ENCODE measurements at regions not wholly inside any gene's neighbourhood (a gene's known extent, or its start where the extent isn't known, plus 50 kb on each side); places are given as distances from the start of the nearest gene placed in this dataset.

DNA sequence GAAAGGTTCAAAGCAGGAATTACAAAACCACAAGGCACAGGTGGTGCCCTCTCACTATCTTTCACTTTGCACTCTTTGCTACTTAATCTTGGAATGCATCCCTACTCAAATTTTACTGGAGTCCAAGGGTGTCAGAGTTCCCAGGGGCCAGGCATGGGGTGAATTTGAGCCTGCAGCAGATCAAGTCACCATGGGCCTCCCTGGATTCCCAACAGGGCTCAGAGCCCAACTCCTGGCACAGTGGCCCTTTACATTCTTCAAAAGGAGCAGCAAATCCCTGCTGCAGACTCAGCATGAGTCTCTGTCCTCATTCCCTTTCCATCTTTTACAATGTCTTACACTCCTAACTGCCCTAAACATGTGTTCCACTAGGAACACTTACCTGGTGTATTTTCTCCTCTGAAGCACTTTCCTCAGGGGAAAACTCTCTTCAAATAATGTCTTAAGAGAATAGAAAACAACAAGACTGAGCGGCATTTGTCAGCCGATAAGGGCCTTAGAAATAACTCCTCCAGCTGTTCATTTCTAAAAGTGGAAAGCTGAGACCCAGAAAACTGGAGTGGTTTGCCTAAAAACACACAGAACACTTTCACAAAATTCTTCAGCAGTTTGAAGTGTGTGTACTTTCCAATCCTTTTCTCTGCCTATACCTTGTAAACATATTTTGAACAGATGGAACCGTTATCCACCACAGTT, 596.0 kb downstream of the INSC start:
- DNase-seq, result no peak

DNA sequence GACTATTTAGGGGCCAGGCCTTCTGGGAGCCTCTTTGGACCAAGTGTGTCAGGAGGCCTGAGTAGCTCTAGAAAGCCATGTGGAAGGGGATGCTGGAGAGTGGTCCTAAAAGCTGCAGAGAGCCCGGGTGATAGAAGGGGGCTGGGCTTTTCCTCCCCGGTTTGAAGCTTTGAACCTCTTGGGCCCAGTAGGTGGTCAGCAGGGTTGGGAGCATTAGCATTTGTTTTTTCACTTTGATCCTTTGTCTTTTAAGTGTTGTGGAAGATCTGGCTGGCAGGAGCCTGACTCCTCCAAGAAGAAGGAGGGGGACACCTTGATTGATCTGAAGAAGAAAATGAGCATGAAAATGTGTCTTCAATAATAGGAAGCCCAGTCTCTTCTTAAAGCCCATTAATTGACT, 596.6 kb downstream of the INSC start:
- no peak for DNase-seq

DNA sequence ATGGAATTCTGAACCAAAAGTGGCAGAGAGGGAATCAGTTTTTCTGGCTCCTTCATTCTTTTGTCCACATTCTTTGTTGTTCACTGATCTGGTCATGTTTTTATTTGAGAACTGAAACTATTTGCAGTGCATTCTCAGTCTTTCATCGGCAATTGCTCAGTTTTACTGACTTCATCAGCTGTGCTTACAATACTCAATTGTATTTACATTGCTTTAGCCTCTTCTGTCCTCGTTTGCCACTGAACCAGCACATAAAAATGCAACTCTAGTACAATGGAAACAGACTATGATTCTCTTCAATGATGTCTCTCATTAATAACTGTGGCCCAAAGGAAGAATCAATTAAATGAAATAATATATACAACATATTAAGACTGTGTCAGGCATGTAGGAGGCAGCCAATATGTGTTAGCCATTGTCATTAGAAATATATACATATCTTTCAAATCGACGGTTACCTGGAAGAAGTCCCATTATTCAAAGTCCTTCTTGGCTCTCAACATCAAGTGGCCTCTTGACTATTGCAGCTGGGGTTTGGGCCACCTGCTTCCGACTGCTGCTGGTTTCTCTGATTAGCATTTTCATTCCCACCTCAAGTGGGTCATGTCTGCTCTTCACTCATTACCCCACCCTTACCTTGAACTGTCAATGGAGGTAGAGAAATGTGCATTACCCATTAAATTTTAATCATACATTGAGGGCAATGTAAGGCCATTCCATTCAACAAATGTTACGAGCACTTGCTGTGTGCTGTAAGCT, 600.1 kb downstream of the INSC start:
- no peak for DNase-seq

DNA sequence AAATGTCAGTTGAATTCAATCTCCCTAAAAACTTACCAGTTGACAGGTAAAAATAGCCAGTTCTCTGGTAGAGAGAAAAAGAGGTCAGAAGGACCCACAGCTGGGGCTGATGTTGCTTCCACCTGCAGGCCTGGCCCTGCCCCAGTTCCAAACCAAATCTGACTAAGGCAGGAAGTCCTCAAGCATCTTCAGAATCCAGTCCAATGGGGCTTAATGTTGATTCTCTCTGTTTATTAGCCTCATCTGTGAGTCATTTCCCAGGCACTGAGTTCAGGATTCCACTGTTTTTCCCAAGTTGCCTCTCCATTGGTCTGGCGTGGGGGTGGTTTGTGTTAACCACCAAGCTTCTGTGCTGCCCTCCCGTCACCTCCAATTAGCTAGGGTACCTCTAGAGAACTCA, 601.8 kb downstream of the INSC start:
- DNase-seq, result no peak

DNA sequence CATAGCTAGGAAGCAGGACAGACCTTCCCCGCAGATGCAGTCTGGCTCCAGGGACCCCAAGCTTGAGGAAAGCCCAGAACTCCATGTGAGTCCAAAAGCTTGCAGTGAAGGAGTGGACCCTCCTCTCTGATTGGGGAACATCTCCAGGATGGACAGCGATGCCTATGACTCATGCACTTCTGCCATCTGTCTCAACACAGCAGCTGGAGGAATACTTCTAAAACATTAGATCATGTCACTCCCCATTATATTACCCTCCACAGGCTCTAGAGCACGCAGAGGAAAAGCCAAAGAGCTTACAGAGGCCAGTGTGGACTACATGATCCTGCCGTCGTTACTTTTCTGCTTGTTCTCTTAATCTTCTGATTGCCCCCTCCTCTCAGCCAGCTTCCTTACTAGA, 605.7 kb downstream of the INSC start:
- DNase-seq, result no peak

DNA sequence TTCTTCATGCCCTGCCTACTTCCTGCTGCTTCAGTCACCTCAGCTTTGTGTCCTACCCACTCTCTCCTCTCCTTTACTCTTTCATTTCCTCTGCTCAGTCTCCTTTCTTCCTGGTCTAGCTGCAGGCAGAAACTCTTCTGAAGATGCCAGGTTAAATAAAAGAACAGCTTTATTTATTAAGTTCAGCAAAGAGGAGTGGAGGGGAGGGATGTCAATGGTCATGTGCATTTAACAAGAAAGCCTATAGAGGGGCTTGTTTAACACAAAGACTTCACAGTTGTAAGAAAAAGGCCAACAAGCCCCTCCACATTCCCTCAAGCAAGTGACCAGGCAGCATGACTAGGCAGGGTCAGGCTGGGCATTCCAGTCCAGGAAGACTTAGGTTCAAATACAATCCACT, 609.2 kb downstream of the INSC start:
- no peak for DNase-seq

DNA sequence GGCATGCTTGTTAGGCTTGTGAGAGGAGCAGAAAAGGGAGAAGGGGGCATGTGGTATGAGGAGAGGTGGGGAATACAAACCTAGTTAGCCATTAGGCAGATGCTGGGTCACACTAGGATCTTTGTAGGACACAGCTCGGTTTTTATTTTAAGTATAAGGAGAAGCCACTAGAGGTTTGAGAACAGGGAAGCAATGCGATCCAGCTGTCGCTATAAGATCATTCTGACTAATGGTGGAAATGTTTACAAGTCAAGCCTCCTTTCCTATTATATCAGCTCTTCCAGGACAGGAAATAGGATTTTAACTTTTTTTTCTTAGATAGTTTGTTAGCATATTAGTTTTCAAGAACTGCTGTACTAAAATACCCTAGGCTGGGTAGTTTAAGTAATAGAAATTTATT, 609.9 kb downstream of the INSC start:
- no peak for DNase-seq

DNA sequence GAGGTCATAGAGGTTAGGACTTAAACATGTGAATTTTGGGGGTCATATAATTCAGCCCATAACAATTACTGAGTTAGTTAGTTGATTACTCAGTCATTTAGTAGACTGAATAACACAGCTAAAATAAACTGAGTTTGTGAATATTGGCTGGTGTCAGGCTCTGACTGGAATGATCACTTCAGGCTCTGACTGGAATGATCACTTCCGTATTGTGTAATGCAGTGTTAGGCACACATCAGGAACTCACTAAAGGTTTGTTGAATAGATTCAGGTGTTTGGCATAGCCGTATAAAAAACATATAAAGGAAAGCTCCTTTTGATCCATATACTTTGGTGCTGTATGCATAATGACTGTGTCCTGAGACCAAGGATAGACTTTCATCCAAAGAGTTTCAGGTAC, 610.5 kb downstream of the INSC start:
- DNase-seq, result no peak

DNA sequence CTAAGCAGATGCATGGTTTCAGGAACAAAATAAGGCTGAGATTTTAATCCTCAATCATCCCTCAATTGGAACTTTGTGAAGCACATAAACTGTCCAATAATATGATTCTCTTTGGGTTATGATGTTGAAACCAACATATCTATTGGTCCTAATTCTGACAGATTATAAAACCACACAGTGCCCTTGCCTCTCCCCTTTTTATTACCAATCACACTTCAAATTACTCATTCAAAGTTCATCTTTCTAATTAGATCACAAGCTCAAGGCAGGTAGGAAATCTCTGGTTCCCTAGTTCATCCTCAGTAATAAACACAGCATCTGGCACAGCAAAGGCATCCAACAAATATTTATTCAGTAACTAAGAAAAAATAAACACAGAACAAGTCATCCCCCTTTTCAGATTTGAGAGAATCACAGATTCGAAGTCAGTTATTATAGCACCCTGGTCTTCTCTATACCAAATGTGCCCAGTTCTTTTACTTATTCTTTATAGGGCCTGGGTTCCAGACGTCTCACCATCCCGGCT, 611.6 kb downstream of the INSC start:
- no peak for DNase-seq

DNA sequence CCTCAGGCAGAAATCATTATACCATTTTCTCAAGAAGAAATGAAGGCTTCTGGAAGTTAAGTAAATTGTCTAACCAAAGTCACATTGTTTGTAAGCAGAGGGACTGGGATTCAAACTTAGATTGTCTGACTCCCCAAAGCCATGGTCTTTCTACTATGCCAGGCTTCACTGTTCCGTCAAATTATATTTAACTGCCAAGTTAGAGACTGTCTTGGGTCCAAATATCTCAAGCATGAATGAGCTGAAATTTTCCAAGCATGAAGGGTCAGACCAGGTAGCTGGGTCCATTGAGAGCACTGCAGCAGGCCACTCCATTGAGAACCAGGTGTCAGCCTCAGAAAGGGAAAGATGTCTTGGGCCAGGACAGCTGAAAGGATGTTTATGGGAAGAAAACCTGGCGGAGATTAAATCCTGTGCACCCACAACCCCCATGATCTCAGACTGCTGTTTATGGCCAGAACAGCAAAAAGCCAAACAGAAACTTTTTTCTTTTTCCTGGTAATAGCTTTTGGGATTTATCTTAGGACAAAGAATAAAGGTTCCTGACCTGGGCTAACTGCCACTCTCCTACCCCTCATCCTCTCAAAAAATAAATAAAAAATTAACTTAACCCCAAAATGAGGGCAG, 612.3 kb downstream of the INSC start:
- no peak for DNase-seq

DNA sequence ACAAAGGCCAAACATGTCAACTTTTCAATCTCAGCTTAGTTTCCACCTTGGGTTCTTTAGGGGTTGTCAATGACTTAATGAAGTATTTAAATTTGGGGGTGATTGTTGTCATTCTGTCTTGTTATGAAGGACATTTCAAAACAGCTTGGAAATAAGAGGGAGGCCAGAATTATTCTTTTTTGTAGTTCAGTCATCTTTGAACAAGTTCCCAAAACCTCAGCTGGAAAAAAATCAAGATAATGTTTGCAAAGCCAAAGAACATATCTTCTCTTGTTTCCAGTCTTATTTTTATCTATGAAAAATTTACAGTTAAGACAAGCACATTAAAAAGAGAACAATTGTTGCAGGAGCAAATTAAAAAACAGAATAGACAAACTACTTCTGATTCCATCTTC, 612.8 kb downstream of the INSC start:
- DNase-seq, result no peak

DNA sequence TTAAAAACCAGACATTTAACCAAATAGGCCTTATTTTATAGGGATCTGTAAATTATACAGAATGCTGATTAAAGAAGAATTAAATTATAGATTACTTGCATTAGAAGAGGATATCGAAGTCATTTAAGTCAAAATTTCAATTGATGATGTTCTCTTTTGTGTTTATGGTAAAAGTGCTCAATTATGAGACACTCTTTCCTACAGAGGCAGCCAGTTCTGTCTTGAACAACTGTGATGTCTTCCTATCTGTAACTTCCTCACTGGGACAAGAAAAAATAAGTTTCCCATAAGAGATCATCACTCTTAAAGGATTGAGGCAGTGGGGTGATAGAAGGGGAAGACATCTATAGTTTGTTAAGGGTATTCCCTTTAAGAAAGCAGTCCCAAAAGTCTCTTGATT, 613.5 kb downstream of the INSC start:
- DNase-seq, result no peak

DNA sequence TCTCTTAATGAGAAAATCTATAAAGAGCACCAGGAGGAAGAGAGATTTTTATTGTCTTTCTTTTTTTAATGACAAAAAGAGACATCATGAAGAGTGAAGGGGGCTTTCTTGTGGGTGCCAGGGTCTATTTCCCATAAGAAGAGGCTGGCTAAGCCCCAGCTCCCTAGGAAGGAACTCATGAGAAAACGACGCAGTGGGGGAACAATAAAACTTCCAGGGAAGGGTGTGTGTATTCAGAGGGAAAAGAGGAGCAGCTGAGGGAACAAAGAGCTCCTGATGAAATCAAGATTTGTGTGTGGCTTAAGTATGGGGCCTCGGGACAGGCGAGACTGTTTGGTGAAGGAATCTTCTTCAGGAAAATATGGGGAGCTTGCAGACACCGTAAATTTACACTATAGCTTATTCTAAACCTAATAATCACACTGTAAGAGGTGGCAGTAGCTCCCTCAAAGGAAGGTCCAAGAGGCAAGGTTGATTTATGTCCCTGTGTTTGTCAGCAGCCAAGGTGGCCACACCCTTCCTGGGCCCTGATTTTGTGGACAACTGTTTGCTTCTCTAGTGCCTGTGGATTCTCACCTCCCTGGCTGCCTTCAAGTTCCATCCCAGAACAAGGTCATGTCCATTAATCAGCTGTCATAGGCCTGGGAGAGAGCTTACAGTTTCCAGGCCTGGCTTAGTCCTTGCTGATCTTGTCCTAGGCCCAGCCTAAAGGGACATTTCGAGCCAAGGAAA, 615.7 kb downstream of the INSC start:
- DNase-seq, result no peak

DNA sequence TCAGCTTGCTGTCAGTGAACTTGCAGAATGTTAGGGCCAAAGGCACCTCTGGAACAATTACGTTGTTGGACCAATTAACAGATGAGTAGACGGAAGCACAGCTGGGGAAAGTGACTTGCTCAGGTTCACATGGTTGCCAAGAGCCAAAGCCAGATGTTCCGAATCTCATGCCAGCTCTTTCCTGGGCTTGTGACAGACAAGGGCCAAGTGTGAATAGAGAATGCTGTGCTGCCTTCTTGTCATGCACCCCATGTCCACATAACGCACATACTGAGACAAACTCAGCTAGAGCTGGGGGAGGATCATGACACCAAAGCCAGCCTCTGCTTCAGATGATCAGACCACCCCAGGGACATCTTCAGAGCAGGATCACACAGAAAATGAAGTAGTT, 616.3 kb downstream of the INSC start:
- no peak for DNase-seq

DNA sequence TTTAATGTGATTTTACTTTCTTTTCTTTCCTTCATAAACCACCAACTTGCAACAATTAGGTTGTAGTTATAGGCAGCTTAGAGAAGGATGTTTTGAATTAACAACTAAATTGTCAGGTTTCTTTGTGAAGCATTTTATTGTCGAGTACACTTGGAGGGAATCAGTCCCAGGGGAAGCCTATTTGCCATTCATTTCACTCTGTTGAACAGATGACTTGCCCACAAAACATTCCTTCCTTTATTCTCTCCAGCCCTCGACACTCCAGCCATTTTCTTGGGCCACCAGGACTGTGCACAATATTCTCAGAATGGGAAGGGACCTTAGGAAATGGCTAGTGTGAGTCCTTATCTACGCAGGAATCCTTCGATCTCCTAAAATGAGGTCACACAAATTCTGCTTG, 620.6 kb downstream of the SOX6 start:
- DNase-seq, result no peak

DNA sequence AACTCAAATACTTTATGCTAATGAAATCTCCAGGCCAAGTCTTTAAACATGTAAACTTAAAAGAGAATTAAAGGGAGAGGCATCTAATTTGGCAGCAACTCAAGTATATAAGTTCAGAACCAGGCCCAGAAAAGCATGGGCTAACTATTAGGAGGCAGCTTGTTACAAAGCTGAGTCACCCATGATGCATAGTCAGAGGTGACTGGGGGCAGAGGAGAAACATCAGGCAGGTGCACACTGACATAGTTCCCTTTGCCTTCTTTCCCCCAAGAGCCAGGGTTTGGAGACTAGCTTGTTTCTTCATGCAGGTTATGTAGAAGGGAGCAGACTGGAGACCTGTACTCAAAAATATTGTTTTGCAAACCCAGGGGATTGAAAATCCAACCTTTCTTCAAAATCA, 619.0 kb downstream of the SOX6 start:
- no peak for DNase-seq

DNA sequence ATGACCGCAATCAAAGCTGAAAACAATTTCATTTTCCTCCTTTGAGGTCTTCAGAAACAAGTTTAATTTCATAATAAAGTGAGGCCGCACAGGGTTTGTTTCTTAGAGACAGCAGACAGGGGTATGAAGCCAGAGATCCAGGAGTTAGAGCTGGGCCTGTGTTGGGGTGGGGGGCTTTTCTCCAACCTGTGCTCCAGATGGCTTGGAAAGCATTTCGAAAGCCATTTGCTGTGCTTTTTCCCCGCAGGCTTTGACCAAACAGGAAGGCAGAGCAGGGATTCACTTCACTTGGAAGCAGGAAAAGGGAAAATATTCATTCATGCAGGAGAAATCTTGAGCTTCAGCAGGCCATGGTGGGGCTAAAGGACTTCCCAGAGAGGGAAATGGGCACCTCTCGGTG, 617.4 kb downstream of the SOX6 start:
- DNase-seq, result no peak

DNA sequence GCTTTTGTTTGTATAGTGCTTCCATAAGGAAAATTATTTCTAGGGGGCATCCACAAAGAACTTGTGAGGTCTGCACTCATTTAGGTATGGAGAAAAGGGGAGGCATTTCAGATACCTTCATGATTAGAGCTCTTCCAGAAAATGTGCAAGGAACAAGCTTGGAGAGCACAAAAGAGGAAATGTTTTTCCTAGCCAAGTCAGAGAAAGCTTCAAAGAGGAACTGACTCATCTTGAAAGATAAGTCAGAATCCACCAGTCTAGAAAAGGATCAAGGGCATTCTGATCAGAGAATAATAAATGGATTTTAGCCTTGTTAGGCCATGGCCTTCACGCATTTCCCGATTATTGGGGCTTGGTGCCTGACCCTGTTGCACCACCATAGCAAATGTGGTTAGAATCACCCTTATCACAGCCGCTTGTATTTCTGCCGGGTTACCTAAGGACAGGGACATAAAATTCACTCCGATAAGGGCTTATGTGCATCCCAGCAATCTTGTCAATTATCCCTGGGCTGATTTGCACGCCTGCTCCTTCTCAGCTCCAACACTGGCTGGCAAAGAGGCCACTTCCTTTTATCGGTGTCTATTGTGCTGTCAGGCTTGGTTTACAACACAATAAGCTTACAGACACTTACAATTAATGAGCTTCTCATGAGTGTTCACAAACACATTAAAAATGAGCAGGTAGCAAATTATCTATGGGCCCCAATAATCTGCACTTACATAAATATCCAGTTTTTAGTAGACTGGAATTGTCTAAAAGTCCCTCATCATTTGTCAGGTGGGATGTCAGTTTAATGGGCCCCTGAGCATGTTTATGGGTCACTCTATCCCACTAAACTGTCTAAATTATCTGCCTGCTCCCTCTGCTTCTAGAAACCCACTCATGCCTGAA, 613.5 kb downstream of the SOX6 start:
- DNase-seq, result no peak

DNA sequence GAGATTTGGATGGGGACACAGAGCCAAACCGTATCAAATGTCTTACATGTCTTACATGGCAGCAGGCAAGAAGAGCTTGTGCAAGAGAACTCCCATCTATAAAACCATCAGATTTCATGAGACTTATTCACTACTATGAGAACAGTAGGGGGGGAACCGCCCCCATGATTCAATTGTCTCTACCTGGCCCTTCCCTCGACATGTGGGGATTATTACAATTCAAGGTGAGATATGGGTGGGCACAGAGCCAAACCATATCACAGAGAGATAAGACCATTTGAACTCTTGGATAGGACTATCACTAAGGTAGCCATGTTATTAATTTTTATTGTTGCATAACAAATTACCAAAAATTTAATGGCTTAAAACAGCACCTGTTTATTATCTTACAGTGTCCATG, 611.7 kb downstream of the SOX6 start:
- no peak for DNase-seq

DNA sequence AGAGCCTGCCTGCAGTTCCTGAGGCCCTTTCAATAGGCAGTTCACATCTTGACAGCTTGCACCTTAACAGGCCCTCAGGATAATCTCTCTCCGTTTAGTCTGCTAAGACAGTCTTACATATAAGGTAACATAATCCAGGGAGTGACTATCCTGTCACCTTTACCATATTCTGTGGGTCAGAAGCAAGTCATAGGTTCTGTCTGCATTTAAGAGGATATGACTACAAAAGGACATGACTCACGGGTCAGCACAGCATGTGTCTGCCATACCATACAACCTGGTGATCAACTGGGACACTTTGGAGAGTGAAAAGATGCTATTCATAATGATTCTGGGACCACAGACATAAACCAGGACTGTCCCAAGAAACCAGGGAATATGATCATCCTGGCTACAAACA, 611.1 kb downstream of the SOX6 start:
- no peak for DNase-seq

DNA sequence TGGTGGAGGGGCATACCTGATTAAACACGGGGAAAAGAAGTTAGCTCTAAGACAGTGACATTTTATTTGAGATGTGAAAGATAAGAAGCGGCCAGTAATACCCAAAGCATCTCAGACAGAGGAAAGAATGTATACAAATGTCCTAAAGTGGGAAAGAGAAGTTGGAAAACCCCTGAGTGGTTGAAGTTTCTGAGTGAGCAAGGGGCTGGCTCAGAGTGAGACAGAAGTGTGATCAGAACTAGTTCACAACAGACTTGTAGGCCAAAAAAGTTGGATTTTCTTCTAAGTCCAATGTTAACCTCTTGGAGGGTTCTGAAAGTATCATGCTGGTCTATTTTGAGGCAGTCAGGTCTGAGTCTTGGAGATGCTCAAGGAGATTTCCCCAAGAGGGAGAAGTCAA, 608.7 kb downstream of the SOX6 start:
- no peak for DNase-seq

DNA sequence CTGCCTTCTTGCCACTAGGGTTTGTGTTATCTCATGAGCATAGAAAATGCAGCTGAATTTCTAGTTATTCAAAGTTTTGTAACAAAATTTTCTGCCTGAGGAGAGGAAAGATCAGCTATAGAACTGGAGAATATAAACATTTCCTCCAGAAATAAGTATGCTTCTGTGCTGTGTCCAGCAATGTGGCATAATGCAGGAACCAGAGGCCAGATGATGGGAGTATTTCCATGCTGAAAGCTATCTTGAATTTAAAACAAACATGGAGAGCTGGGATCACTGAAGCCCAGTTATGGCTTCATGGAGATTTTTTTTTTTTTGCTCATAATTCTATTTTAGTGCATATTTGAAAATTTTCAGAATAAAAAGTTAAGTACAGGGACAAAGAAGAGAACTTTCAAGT, 608.2 kb downstream of the SOX6 start:
- DNase-seq, result no peak

All from CD4-positive, alpha-beta T cell treated with Interleukin-15 for 1 hour (primary cell).